ENCODE measurements at regions not wholly inside any gene's neighbourhood (a gene's known extent, or its start where the extent isn't known, plus 50 kb on each side); places are given as distances from the start of the nearest gene placed in this dataset.

DNA sequence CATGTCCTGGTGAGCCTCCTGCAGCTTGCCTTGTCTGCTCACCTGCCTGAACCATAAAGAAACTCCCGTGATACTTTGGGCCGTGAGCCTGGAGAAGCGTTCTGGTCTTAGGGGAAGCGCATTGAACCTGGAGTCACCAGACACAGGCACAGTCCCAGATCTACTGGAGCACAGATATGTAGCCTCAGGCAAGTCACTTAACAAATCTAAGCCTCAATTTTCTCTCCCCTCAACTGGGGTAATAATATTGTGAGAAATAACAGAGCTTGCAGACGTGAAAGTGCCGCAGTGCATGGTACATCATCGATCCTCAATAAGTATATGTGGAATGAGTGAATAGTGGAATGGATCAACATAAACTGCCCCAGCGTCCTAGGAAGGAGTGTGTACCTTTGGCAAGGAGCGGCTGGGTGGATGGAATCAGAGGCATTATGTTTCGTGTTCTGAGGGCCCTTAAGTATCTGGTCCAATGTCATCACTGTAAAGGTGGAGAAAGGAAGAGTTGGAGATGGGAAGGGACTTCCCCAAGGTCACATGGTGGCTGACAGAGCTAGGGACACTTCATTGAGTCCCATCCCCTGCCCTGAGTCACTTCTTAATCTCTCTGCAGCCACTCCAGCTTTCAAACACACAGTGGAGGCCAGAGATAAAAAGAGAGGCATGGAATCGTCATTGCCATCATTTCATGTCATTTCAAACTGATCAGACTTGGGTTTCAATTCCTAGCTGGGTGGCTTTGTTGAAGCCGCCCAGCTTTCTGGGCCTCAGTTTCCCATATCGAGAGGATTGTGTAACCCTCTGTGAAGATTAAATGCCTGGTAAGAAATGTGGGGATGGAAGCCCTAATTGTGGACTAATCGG lies 172.4 kb downstream of the DDX1 start:
- Histone ChIP-seq H3K56ac (replicated peaks; ENCODE audit: insufficient read length, low read depth, low read length) (no peak overlapping the region), H3K4me1 (replicated peaks in 1 of 4; ENCODE audit: control insufficient read depth in 3 of 4, insufficient read depth in 4 of 4, low read length in 3 of 4) (peaks cover 0 to 10% (median 1%) of the 10 kb centered on the region in 4 experiments; a peak in 3 of 7 replicates), H2AK5ac (ENCODE audit: low read depth, low read length) (no peak overlapping the region), H4K20me1 (replicated peaks in 1 of 2; ENCODE audit: control insufficient read depth in 1 of 2, insufficient read depth in 2 of 2, low read length in 2 of 2) (no peaks in the 10 kb centered on the region), H3K23ac (ENCODE audit: insufficient read length) (no peak overlapping the region), H2BK20ac (ENCODE audit: low read length) (no peak overlapping the region), H4K91ac (replicated peaks; ENCODE audit: insufficient read length, low read length) (no peak overlapping the region), H2BK5ac (ENCODE audit: low read depth, low read length) (no peak overlapping the region), H3K14ac (ENCODE audit: insufficient read length) (no peak overlapping the region), H4K5ac (ENCODE audit: insufficient read length, low read depth, low read length) (no peak overlapping the region), H2BK12ac (ENCODE audit: low read depth, low read length) (no peak overlapping the region), H3K9me3 (ENCODE audit: insufficient read depth in 2 of 2, low read depth in 1 of 2, low read length in 1 of 2) (no peaks in the 10 kb centered on the region), H3K27ac (ENCODE audit: low read depth, low read length) (no peak overlapping the region), H2BK120ac (replicated peaks; ENCODE audit: low read depth, low read length) (no peak overlapping the region), H4K8ac (ENCODE audit: extremely low read depth, insufficient read depth, low read length) (no peak overlapping the region), H3K27me3 (replicated peaks in 1 of 4; ENCODE audit: control insufficient read depth in 3 of 4, extremely low read depth in 1 of 4, insufficient read depth in 3 of 4, low read length in 3 of 4) (no peaks in the 10 kb centered on the region), H3K79me1 (ENCODE audit: low read depth, low read length) (no peaks in the 10 kb centered on the region), H3K36me3 (ENCODE audit: control insufficient read depth in 2 of 4, insufficient read depth in 4 of 4, low read length in 3 of 4) (no peaks in the 10 kb centered on the region), H2AFZ (ENCODE audit: low read length) (no peak overlapping the region), H3K23me2 (ENCODE audit: low read depth, low read length) (no peaks in the 10 kb centered on the region), H3K18ac (ENCODE audit: extremely low read depth, low read length) (no peak overlapping the region), H2BK15ac (ENCODE audit: low read length) (no peak overlapping the region), H3K4ac (replicated peaks; ENCODE audit: insufficient read length, low read depth, low read length) (no peak overlapping the region), H3K4me3 (ENCODE audit: extremely low read depth in 1 of 4, insufficient read depth in 2 of 4, low read depth in 3 of 4, low read length in 4 of 4) (no peak overlapping the region), H3K9ac (replicated peaks in 1 of 4; ENCODE audit: extremely low read depth in 1 of 4, low read depth in 3 of 4, low read length in 3 of 4) (no peak overlapping the region), H3K4me2 (ENCODE audit: insufficient read depth in 1 of 2, low read depth in 2 of 2, low read length in 2 of 2) (no peak overlapping the region), H3K79me2 (ENCODE audit: control insufficient read depth in 1 of 2, insufficient read depth in 2 of 2, low read length in 2 of 2) (no peaks in the 10 kb centered on the region)
- 89% methylated on average over 14 of the region's 14 CpGs; no CpG with 5 or more reads in 1 of the 2 experiments for WGBS, 2 experiments (ENCODE audit: extremely low coverage in 1 of 2, insufficient coverage in 1 of 2, insufficient read length in 1 of 2, insufficient replicate concordance in 2 of 2, low coverage in 1 of 2, low lambda C conversion rate in 2 of 2, missing lambda C conversion rate in 1 of 2)
- no peak for TF ChIP-seq ASH2L (IDR thresholded peaks at IDR 0.05; ENCODE audit: low read length)
- TF ChIP-seq RNF2 (IDR thresholded peaks at IDR 0.05; ENCODE audit: borderline replicate concordance, low read depth, low read length, missing control alignments, poor library complexity, severe bottlenecking): no peak
- TF ChIP-seq TAF7 (optimal IDR thresholded peaks at IDR 0.05; ENCODE audit: borderline replicate concordance, low read depth, low read length): no peak
- TF ChIP-seq KDM1A (IDR thresholded peaks at IDR 0.05; ENCODE audit: borderline replicate concordance, low read length): no peak
- peak in 1 of 2 experiments; percentile 10 for DNase-seq (ENCODE audit: low read depth in 1 of 2, low spot score in 2 of 2)
- no peak for FAIRE-seq
- ChIA-PET CTCF (ENCODE audit: partially characterized antibody) (interaction anchor here (0.7 to 3.2 kb wide), 4 partner anchors 15 to 667 kb away, joined by 3 to 23 read pairs (median 4); no protein-coding TSS in a partner anchor), POLR2A (ENCODE audit: partially characterized antibody) (interaction anchor here (1.2 kb wide), 1 partner anchor 19 kb away, joined by 3 read pairs; no protein-coding TSS in a partner anchor)
